DND-41 (cell line): ENCODE measurements at regions not wholly inside any gene's neighbourhood (a gene's known extent, or its start where the extent isn't known, plus 50 kb on each side); places are given as distances from the start of the nearest gene placed in this dataset.

ENCODE experiments used
- EZH2 ChIP-seq: IDR thresholded peaks from 3 replicates; pipeline ENCODE4 v1.6.1; 2012; ENCODE audit warnings: borderline replicate concordance, low read depth, mild to moderate bottlenecking, moderate library complexity, low read length, inconsistent platforms; ENCODE audit not compliant: severe bottlenecking
- TF ChIP-seq, protein P1 (sequence below): IDR thresholded peaks from 2 replicates; pipeline ENCODE4 v1.5.1; 2012; ENCODE audit warnings: borderline replicate concordance, low read length, moderate library complexity, mild to moderate bottlenecking; ENCODE audit not compliant: poor library complexity, severe bottlenecking; ENCODE audit errors: extremely low read depth

DNA sequence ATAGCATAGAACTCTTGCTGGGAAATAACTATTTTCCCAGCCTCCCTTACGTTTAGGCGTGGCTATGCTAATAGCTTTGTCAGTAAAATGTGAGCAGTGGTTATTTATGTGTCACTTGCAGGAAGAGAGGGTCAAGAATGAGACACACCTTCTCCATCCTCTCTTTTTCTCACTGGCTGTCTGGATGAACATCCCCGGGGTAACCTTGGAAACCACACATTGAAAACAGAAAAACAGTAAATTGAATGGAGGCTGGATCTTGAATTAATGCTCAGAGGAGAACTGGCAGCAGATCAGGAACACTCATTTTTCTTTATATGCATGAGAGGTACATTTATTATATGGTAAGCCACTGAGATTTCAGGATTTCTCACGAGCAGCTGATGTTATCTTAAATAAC, 127.6 kb downstream of the DNAJB9 start:
- TF ChIP-seq, protein P1, sequence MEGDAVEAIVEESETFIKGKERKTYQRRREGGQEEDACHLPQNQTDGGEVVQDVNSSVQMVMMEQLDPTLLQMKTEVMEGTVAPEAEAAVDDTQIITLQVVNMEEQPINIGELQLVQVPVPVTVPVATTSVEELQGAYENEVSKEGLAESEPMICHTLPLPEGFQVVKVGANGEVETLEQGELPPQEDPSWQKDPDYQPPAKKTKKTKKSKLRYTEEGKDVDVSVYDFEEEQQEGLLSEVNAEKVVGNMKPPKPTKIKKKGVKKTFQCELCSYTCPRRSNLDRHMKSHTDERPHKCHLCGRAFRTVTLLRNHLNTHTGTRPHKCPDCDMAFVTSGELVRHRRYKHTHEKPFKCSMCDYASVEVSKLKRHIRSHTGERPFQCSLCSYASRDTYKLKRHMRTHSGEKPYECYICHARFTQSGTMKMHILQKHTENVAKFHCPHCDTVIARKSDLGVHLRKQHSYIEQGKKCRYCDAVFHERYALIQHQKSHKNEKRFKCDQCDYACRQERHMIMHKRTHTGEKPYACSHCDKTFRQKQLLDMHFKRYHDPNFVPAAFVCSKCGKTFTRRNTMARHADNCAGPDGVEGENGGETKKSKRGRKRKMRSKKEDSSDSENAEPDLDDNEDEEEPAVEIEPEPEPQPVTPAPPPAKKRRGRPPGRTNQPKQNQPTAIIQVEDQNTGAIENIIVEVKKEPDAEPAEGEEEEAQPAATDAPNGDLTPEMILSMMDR: no peak
- no peak for TF ChIP-seq EZH2
